ENCODE measurements at regions not wholly inside any gene's neighbourhood (a gene's known extent, or its start where the extent isn't known, plus 50 kb on each side); places are given as distances from the start of the nearest gene placed in this dataset.
"Not testable (repeated sequence)": the region's sequence is repeated elsewhere in the genome, so short reads cannot be mapped to it uniquely, and the experiment has no call there.

DNA sequence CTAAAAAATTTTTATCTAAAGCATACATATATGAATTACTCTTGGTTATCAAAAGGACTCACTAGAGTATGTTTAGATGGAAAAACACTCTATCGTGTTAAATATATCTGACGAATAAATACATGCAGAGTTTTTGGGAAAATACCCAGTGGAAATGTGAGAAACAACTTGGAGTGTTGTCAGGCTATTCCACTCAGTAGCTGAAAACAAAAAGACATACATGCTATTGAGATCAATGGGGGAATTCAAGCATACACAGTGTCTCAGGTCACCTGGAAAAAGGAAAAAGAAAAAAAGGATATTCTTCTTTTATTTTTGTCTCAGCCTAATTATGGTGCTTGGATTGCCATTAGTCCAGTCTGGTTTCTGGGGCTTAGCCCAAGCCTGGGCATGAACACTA is 247.0 kb upstream of the LYPLAL1 start:
- TF ChIP-seq JUND (IDR thresholded peaks at IDR 0.05; ENCODE audit: low read depth), result no peak
- DNase-seq (ENCODE audit: low read depth in 1 of 2, low spot score in 1 of 2), result no peak
- in situ Hi-C loops (cut with HindIII; ENCODE audit: low pct_unique_long_range_greater_than_20kb, low sequenced_read_pairs), result no loop called here

DNA sequence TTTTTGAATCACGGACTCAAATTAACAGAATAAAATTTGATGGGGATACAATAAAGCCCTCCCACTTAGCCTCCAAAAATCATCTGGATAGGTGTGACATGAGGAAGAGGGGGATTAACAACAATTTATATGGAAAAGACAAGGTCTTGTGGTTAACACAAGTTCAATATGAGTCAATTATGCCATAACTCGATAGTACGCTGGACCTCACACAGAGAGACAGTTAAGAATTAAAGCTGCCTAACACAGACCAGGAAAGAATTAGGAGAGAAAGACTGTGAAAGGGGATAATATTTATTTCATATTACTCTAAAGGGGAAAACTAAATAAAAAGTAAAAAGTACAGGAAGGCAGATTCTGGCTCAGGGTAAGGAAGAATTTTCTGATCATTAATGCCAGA is 243.7 kb upstream of the LYPLAL1 start:
- DNase-seq (ENCODE audit: low read depth in 1 of 2, low spot score in 1 of 2), result no peak
- TF ChIP-seq JUND (IDR thresholded peaks at IDR 0.05; ENCODE audit: low read depth), result no peak
- in situ Hi-C loops (cut with HindIII; ENCODE audit: low pct_unique_long_range_greater_than_20kb, low sequenced_read_pairs), result no loop called here

DNA sequence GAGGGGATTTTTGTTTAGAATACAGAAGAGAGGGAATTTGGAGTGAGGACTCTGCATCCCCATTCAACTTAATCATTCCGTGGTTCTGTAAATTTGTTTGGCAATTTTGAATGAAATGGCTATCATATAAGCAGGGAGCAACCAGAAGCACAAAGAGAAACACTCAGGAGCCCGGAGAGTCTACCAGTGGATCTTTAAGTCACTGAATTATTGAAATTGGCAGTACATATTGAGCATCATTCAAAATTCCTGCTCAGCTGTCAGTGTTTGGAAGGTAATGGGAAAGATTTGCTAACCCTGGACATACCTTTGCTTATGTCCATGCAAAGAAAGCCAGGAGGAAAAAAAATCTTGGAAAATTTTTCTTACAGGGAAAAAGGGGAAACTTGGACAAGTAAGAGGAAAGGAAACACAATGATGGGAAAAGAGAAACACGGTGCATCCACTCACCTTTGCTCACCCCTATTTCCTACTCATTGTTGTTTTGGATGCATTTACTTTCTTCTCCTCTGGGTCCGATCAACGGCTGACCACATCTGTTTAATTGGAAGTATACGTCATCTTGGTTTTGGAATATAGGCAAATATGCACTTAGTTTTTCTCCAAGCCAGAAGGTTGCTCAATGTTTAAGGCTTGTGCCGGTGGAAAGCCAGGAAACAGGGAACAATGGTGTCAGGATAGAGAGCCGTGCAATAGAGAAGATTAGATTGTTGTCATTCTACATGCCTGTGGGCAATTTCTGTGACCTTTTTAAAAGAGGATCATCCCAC is 243.0 kb upstream of the LYPLAL1 start:
- TF ChIP-seq JUND (IDR thresholded peaks at IDR 0.05; ENCODE audit: low read depth), result no peak
- DNase-seq (ENCODE audit: low read depth in 1 of 2, low spot score in 1 of 2), result no peak
- in situ Hi-C loops (cut with HindIII; ENCODE audit: low pct_unique_long_range_greater_than_20kb, low sequenced_read_pairs), result no loop called here

DNA sequence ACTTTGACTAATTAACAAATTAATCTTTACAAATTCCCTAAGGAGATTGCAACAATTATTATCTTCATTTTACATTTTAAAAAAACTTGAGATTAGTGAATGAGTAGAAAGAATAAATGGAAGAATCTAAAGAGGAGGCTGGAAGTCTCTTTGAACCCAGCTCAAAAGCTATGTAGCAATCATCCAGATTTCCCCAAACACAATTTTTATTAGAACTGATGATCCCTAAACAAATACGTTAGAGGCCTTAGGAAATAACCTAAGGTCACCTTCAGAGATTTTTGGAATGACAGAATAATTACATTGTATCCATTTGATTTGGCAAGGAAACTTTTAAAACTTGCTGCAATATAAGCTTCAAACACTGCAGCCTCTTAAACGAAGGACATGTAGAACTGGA is 242.4 kb upstream of the LYPLAL1 start:
- in situ Hi-C loops (cut with HindIII; ENCODE audit: low pct_unique_long_range_greater_than_20kb, low sequenced_read_pairs), result no loop called here

DNA sequence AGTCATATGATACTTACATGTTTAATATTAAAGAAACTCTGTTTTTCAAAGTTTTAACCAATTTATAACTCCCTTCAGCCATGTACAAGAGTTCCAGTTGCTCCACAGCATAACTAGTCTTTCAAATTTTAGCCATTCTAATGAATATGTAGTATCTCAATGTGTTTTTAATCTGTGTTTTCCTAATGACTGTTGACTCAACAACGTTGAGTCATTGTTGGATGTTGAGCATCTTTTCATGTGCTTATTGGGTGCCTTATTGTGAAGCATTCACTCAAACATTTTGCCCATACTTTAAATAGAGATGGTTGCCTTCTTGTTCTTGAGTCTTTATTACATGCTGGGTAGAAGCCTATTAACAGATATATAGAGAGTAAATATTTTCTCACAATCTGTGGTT is 240.2 kb upstream of the LYPLAL1 start:
- in situ Hi-C loops (cut with HindIII; ENCODE audit: low pct_unique_long_range_greater_than_20kb, low sequenced_read_pairs), result no loop called here
- no peak for TF ChIP-seq JUND (IDR thresholded peaks at IDR 0.05; ENCODE audit: low read depth)
- no peak for DNase-seq (ENCODE audit: low read depth in 1 of 2, low spot score in 1 of 2)

More for the DNA sequence above, 242.4 kb upstream of the LYPLAL1 start:
- no peak for TF ChIP-seq JUND (IDR thresholded peaks at IDR 0.05; ENCODE audit: low read depth)
- DNase-seq (ENCODE audit: low read depth in 1 of 2, low spot score in 1 of 2), result no peak

DNA sequence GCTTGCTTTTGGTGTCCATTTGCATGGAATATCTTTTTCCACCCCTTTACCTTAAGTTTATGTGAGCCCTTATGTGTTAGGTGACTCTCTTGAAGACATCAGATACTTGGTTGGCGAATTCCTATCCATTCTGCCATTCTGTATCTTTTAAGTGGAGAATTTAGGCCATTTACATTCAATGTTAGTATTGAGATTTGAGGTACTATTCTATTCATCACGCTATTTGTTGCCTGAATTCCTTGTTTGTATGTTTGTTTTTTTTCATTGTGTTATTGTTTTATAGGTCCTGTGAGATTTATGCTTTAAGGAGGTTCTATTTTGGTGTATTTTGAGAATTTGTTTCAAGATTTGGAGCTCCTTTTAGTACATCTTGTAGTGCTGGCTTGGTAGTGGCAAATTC is 238.3 kb upstream of the LYPLAL1 start:
- DNase-seq (ENCODE audit: low read depth in 1 of 2, low spot score in 1 of 2); in situ Hi-C loops (cut with HindIII; ENCODE audit: low pct_unique_long_range_greater_than_20kb, low sequenced_read_pairs): not testable (repeated sequence)

DNA sequence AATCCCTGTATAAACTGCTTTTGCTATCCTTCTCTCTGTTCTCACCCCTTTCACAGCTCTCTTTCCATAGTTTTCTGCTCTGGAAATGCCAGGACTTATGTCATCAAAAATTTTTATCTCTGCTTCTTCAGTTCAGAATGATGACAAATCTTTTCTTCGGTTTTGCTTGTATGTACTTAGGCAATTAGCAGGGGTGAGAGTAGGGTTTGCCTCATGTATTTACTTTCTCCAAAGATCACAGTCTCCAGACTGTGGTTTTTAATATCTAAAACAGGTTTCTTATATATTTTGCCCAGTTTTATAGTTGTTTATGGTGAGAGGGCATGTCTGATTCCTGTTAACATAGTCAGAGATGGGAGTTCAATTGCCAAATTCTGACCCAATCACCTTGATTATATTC is 235.4 kb upstream of the LYPLAL1 start:
- in situ Hi-C loops (cut with HindIII; ENCODE audit: low pct_unique_long_range_greater_than_20kb, low sequenced_read_pairs), result no loop called here
- DNase-seq (ENCODE audit: low read depth in 1 of 2, low spot score in 1 of 2), result no peak
- TF ChIP-seq JUND (IDR thresholded peaks at IDR 0.05; ENCODE audit: low read depth), result no peak

DNA sequence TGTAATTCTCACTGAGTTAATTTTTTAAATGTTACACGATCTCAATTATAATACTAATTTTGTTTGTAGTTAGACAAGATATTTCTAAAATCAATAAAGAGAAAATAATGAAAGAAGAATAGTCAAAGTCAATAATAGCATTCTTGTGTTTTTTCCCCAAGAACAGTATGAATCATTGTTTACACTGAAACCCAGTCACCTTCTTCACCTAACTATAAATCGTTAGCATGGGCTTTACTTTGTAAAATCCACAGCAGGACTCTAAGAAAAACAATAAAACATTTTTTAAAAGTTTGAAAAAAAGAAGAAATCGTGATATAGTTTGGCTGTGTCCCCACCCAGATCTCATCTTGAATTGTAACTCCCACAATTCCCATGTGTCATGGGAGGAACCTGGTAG is 234.6 kb upstream of the LYPLAL1 start:
- in situ Hi-C loops (cut with HindIII; ENCODE audit: low pct_unique_long_range_greater_than_20kb, low sequenced_read_pairs), result no loop called here
- TF ChIP-seq JUND (IDR thresholded peaks at IDR 0.05; ENCODE audit: low read depth), result no peak
- DNase-seq (ENCODE audit: low read depth in 1 of 2, low spot score in 1 of 2), result no peak

DNA sequence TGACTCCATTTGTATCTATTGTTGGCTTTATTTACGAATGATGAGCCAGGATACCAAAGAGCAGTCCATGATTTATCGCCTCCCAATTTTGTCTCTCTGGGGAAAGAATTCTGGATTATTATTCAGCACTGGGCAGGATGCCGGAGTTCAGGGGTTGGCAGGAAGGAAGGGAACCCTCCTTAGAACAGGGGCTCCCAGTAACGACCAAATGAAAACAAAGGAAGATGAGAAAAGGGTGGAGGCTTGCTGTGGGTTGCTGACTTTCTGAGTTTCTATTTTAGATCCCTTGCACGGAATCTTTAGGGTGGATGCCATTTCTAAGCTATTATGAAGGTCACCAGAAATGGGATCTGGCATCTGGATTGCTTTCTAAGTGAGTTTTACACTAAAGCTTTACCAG is 231.2 kb upstream of the LYPLAL1 start:
- DNase-seq (ENCODE audit: low read depth in 1 of 2, low spot score in 1 of 2), result no peak
- in situ Hi-C loops (cut with HindIII; ENCODE audit: low pct_unique_long_range_greater_than_20kb, low sequenced_read_pairs), result no loop called here
- no peak for TF ChIP-seq JUND (IDR thresholded peaks at IDR 0.05; ENCODE audit: low read depth)

DNA sequence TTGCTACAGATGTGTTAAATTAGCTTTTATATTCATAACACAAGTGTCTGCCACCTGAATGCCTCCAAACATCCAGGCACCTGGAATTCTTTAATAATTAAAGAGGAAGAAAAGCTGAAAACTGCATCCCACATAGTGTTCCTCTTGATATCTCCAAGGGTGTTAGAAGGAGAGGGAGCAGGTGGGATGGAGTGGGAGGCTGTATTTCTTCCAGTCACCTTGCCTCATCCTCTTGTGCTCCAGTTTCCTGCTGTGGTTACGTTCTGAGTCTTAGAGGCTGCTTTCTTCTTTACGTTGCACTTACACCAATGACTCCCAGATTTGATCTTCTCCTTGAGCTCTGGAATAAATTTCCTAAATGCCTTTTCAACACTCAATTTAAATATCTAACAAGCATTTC is 230.3 kb upstream of the LYPLAL1 start:
- no peak for TF ChIP-seq JUND (IDR thresholded peaks at IDR 0.05; ENCODE audit: low read depth)
- in situ Hi-C loops (cut with HindIII; ENCODE audit: low pct_unique_long_range_greater_than_20kb, low sequenced_read_pairs), result no loop called here
- DNase-seq (ENCODE audit: low read depth in 1 of 2, low spot score in 1 of 2), result no peak

DNA sequence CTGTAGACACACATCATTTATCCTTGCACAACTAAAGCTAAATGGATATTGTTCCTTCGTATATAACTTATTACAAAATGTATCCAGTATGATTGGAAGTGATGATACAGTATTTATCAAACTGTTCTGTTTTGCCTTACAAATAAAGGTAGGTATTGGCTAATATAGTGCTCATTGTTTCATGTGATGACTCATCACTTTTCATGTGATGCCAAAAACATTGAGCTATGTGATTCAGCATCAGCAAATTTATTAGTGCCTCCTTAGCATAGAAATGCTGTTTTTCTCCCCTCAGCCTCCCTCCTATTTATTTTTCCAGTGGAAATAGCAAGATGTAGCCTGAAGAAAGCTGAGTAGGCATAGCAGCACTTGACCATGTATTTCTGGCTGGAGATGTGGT is 228.6 kb upstream of the LYPLAL1 start:
- no peak for DNase-seq (ENCODE audit: low read depth in 1 of 2, low spot score in 1 of 2)
- TF ChIP-seq JUND (IDR thresholded peaks at IDR 0.05; ENCODE audit: low read depth), result no peak
- in situ Hi-C loops (cut with HindIII; ENCODE audit: low pct_unique_long_range_greater_than_20kb, low sequenced_read_pairs), result no loop called here

DNA sequence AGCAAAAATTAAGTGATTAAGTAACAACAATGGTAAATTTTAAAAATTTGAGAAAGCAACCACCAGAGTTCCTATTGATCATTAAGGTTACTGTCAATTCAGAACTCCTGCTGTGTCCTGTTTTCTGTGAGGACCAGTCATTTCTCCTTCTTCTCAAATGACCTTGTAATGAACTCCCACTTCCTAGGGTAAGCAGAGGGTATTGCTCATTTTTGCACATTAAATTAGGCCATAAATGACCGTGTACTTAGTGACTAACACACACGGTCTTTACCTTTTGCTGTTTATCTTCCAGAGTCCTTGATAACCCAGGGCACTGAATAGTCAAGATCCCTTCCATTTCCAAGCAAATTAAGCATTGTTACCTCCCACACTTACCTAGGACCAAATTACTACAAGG is 227.5 kb upstream of the LYPLAL1 start:
- in situ Hi-C loops (cut with HindIII; ENCODE audit: low pct_unique_long_range_greater_than_20kb, low sequenced_read_pairs), result no loop called here
- TF ChIP-seq JUND (IDR thresholded peaks at IDR 0.05; ENCODE audit: low read depth), result no peak
- DNase-seq (ENCODE audit: low read depth in 1 of 2, low spot score in 1 of 2), result no peak

DNA sequence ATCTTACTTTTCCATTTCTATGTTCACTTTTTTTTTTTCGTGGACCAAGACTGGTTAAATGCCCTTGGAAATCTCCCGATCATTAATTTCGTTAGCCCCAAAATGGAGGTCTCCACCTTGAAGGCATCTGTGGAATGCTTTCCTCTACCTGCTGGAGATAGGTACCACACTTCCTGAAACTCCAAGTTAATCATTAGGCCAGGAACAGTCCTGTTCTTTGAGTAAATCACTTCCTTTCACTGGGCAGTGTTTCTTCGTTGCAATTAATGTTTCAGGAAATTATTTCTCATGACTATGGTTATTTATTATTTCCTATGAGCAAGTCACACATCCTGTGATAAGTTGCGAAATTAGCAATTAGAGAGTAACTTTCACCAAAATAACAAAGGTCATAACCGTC is 225.2 kb upstream of the LYPLAL1 start:
- no peak for TF ChIP-seq JUND (IDR thresholded peaks at IDR 0.05; ENCODE audit: low read depth)
- in situ Hi-C loops (cut with HindIII; ENCODE audit: low pct_unique_long_range_greater_than_20kb, low sequenced_read_pairs), result no loop called here
- DNase-seq (ENCODE audit: low read depth in 1 of 2, low spot score in 1 of 2), result no peak

DNA sequence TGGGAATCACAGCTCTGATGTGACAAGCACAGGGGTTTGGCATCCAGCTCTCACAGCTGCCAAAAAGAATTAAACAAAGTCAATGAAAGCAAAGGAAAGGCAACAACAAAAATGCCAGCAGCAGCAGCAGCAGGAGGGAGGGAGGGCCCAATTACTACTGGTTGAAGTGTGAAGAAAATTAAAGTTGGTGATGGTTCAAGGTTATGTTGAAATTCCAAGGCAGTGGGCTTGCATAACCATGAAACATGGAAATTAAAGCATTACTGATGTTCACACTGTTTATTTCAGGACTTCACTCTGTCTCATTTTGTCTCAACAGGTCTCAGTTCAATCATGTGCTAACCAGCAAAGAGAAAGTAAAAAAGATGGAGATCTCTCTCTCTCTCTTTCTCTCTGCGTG is 220.3 kb upstream of the LYPLAL1 start:
- in situ Hi-C loops (cut with HindIII; ENCODE audit: low pct_unique_long_range_greater_than_20kb, low sequenced_read_pairs), result no loop called here
- DNase-seq (ENCODE audit: low read depth in 1 of 2, low spot score in 1 of 2), result no peak
- no peak for TF ChIP-seq JUND (IDR thresholded peaks at IDR 0.05; ENCODE audit: low read depth)
